Astrocyte (in vitro differentiated cells and primary cell): ENCODE measurements at regions not wholly inside any gene's neighbourhood (a gene's known extent, or its start where the extent isn't known, plus 50 kb on each side); places are given as distances from the start of the nearest gene placed in this dataset.

ENCODE experiments used
- CTCF ChIP-seq: IDR thresholded peaks from 2 replicates; pipeline ENCODE4 v1.5.1; 2011; ENCODE audit warnings: low read depth, mild to moderate bottlenecking, inconsistent platforms, low read length, moderate library complexity; ENCODE audit not compliant: insufficient read depth
- EZH2 ChIP-seq: IDR thresholded peaks from 2 replicates; pipeline ENCODE4 v1.6.1; 2012; ENCODE audit warnings: mild to moderate bottlenecking, low read length, inconsistent platforms; ENCODE audit not compliant: insufficient read depth

DNA sequence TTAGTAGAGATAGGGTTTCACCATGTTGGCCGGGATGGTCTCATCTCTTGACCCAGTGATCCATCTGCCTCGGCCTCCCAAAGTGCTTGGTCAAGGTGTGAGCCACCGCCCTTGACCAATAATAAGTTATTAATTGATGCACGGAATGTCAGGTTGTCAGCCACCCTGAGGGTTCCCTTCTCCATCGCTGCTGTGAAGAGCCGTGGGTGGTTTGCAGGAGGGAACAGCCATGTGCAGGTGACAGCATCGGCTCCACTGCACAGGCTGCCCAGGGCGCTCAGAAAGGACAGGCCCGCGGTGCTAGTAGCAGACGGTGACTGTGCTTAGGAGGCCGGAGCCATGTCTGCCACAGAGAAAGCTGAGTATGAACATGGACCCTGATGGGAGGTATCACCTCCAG, 814.0 kb downstream of the BRD1 start:
- TF ChIP-seq CTCF (no peak), EZH2 (no peak)
